ENCODE measurements at regions not wholly inside any gene's neighbourhood (a gene's known extent, or its start where the extent isn't known, plus 50 kb on each side); places are given as distances from the start of the nearest gene placed in this dataset.

DNA sequence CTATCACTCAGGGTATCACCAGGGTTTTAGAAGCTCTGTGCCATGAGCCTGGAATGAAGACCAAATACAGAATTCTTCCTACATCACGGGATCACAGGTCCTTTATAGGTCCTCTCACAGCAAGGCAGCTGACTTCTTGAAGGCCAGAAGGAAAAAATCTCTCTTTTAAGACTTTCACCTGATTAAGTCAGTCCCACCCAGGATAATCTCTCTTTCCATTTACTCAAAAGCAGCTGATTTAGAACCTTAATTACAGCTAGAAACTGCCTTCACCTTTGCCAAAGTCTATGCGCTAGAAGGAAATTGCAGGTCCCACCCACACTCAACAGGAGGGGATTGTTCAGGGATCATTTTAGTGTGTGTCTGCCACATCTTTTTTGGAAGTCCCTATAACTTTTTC is 135.1 kb downstream of the RAB11FIP2 start:
- TF ChIP-seq, protein P1, sequence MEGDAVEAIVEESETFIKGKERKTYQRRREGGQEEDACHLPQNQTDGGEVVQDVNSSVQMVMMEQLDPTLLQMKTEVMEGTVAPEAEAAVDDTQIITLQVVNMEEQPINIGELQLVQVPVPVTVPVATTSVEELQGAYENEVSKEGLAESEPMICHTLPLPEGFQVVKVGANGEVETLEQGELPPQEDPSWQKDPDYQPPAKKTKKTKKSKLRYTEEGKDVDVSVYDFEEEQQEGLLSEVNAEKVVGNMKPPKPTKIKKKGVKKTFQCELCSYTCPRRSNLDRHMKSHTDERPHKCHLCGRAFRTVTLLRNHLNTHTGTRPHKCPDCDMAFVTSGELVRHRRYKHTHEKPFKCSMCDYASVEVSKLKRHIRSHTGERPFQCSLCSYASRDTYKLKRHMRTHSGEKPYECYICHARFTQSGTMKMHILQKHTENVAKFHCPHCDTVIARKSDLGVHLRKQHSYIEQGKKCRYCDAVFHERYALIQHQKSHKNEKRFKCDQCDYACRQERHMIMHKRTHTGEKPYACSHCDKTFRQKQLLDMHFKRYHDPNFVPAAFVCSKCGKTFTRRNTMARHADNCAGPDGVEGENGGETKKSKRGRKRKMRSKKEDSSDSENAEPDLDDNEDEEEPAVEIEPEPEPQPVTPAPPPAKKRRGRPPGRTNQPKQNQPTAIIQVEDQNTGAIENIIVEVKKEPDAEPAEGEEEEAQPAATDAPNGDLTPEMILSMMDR (conservative IDR thresholded peaks at IDR 0.05; ENCODE audit: low read depth, low read length), result no peak
- no peak overlapping the region for H3K4me3 ChIP-seq (ENCODE audit: low read length)
- no peak for DNase-seq (ENCODE audit: low read depth)

DNA sequence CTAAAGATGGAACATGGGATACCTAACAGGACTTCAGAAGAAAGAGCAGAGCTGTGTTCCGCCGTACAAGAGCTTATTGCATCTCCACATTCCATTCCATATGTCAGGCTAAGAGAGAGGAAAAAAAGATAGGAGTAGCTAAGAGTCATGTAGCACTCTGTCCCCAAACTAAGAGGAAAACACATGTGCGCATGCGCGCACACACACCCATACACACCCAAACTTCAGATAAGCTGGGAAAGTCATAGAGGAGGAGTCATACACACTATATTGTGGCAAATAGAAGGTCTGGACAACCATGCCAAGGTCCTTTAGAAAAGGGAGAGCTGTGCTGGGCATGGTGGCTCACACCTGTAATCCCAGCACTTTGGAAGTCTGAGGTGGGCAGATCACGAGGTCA is 132.4 kb downstream of the RAB11FIP2 start:
- TF ChIP-seq, protein P1 (conservative IDR thresholded peaks at IDR 0.05; ENCODE audit: low read depth, low read length), result no peak
- H3K4me3 ChIP-seq (ENCODE audit: low read length), result no peak overlapping the region
- no peak for DNase-seq (ENCODE audit: low read depth)

DNA sequence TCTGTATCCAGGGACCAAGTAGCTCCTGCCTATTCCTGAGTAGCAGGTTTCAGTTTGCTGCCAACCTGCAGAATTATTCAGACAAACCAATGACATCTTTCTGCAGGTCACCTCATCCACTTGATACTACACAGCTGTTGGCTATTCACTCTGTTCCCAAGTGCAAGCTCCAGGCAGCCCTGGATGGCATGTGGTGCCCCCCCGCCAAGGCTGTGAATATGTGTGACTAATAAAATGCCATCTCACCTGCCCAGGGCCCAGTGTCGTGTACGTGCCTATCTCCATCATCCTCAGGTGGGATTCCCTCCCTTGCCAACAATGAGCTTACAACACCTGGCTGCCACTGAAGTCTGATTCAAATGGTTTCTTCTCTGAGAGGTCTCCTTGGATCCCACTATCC is 125.8 kb downstream of the RAB11FIP2 start:
- H3K4me3 ChIP-seq (ENCODE audit: low read length), result no peak overlapping the region
- DNase-seq (ENCODE audit: low read depth), result no peak
- TF ChIP-seq, protein P1 (conservative IDR thresholded peaks at IDR 0.05; ENCODE audit: low read depth, low read length), result no peak

DNA sequence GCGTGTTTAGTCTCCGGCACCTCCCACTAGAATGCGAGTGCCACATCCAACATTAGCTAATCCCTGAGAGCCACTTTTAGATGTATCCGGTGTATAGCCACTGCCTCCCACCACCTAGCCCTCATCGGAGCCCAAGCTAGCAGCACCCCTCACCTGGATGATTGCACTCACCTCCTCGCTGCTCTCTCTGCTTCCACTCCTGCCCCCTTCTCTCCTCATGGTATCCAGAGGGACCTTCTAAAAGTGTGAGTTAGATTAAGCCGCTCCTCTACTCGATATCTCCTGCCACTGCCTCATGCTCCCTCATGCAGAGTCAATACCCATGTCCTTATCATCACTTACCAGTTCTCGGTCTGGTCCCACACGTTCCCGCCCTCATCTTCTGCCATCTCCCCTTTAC is 125.3 kb downstream of the RAB11FIP2 start:
- DNase-seq (ENCODE audit: low read depth), result no peak
- TF ChIP-seq, protein P1 (conservative IDR thresholded peaks at IDR 0.05; ENCODE audit: low read depth, low read length), result no peak
- no peak overlapping the region for H3K4me3 ChIP-seq (ENCODE audit: low read length)

DNA sequence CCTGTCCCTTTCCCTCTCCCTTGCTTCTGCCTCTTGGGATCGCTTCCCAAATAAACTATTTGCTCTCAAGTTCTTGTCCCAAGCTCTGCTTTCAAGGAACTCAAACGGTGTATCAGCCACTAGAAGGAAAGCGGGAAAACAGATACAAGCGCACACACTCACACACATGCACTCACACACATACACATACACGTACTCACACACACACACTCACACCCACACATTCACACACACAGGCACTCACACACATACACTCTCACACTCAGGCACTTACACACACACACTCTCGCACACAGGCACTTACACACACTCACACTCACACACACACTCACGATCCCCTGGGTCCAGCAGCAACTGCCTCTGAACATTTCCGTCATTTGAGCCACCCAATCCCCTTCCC is 121.9 kb downstream of the RAB11FIP2 start:
- TF ChIP-seq, protein P1 (conservative IDR thresholded peaks at IDR 0.05; ENCODE audit: low read depth, low read length), result no peak
- DNase-seq (ENCODE audit: low read depth), result no peak

DNA sequence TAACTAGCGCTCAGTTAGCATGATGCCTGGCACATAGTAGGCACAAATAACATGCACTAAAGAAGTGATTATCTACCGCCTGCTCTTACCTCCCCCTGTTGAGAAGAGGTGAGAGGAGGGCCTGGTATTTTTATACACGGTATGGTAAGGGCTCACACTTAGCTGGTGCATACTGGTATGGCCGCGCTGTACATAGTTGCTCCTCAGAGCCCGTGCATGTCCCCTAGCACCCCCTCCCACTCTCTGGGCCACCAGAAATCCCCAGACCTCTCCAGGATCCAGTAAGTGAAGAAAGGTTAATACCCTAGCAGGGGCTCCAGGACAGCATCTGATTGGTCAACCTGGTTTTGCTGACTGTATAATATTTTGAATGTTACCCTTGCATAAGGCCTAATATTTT is 121.4 kb downstream of the RAB11FIP2 start:
- TF ChIP-seq, protein P1 (conservative IDR thresholded peaks at IDR 0.05; ENCODE audit: low read depth, low read length), result no peak
- no peak for DNase-seq (ENCODE audit: low read depth)
- no peak overlapping the region for H3K4me3 ChIP-seq (ENCODE audit: low read length)

More for the DNA sequence above, 121.9 kb downstream of the RAB11FIP2 start:
- H3K4me3 ChIP-seq (ENCODE audit: low read length), result no peak overlapping the region

DNA sequence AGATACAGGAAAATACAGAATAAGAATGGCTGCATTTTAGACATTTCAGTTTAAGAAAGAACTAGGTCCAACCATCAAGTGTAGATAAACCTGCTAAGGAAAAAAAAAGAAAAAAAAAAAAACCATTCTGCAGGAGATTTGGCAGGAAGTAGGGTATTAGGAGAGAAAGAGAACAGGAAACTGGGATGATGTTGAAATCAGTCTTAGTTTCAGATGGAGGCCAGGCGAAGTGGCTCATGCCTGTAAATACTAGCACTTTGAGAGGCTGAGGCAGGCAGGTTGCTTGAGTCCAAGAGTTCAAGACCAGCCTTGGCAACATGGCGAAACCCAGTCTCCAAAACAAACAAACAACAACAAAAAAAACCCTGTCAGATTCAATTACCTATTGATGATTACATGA is 120.2 kb downstream of the RAB11FIP2 start:
- no peak overlapping the region for H3K4me3 ChIP-seq (ENCODE audit: low read length)
- TF ChIP-seq, protein P1 (conservative IDR thresholded peaks at IDR 0.05; ENCODE audit: low read depth, low read length), result no peak
- DNase-seq (ENCODE audit: low read depth), result no peak

Data from retinal pigment epithelial cell (primary cell).